SK-N-SH treated with all-trans-retinoic acid at 6 μM for 48 hours (cell line): ENCODE measurements at regions not wholly inside any gene's neighbourhood (a gene's known extent, or its start where the extent isn't known, plus 50 kb on each side); places are given as distances from the start of the nearest gene placed in this dataset.

Experiments
- ATAC-seq: fragments of 200-7000 bp; cut with Tn5 transposase; 3 replicates; pipeline ENCODE4 v1.9.1; 2020; ENCODE audit warnings: mild to moderate bottlenecking, moderate library complexity
- ARNTL ChIP-seq: fragments of 450-650 bp; formaldehyde crosslinking; IDR thresholded peaks from 2 replicates; pipeline ENCODE4 v1.5.0; 2020; ENCODE audit warnings: low read depth, mild to moderate bottlenecking, moderate library complexity, borderline replicate concordance
- BACH2 ChIP-seq: fragments of 250-450 bp; sonication (Bioruptor Pico); IDR thresholded peaks from 2 replicates; pipeline ENCODE4 v1.9.0; 2021; ENCODE audit warnings: mild to moderate bottlenecking, borderline replicate concordance
- CSDC2 ChIP-seq: fragments of 250-450 bp; sonication (Bioruptor Pico); IDR thresholded peaks from 2 replicates; pipeline ENCODE4 v1.5.0; 2020; ENCODE audit warnings: mild to moderate bottlenecking, moderate library complexity
- CSRNP3 ChIP-seq: fragments of 250-450 bp; sonication (Bioruptor Pico); IDR thresholded peaks from 2 replicates; pipeline ENCODE4 v1.5.1; 2021; ENCODE audit warnings: mild to moderate bottlenecking, moderate library complexity
- ESRRG ChIP-seq: fragments of 250-450 bp; sonication (Bioruptor Pico); IDR thresholded peaks from 2 replicates; pipeline ENCODE4 v1.6.1; 2021; ENCODE audit warnings: mild to moderate bottlenecking
- GLIS3 ChIP-seq: fragments of 250-450 bp; sonication (Bioruptor Pico); IDR thresholded peaks from 2 replicates; pipeline ENCODE4 v1.5.0; 2020; ENCODE audit warnings: mild to moderate bottlenecking, moderate library complexity
- ISL1 ChIP-seq: fragments of 250-450 bp; sonication (Bioruptor Pico); IDR thresholded peaks from 2 replicates; pipeline ENCODE4 v2.1.2; 2022; ENCODE audit warnings: mild to moderate bottlenecking, moderate library complexity
- OSR1 ChIP-seq: fragments of 250-450 bp; sonication (Bioruptor Pico); IDR thresholded peaks from 2 replicates; pipeline ENCODE4 v1.8.0; 2022; ENCODE audit warnings: moderate library complexity, mild to moderate bottlenecking, inconsistent platforms
- PATZ1 ChIP-seq: fragments of 250-450 bp; sonication (Bioruptor Pico); IDR thresholded peaks from 2 replicates; pipeline ENCODE4 v1.8.0; 2020; ENCODE audit warnings: mild to moderate bottlenecking, moderate library complexity, borderline replicate concordance
- PPARA ChIP-seq: fragments of 250-450 bp; sonication (Bioruptor Pico); IDR thresholded peaks from 2 replicates; pipeline ENCODE4 v1.5.0; 2020; ENCODE audit warnings: mild to moderate bottlenecking, borderline replicate concordance
- RARB ChIP-seq: fragments of 250-450 bp; sonication (Bioruptor Pico); IDR thresholded peaks from 2 replicates; pipeline ENCODE4 v1.8.0; 2021; ENCODE audit warnings: mild to moderate bottlenecking, moderate library complexity
- SNAI2 ChIP-seq: fragments of 250-450 bp; sonication (Bioruptor Pico); IDR thresholded peaks from 2 replicates; pipeline ENCODE4 v1.5.0; 2020; ENCODE audit warnings: mild to moderate bottlenecking, moderate library complexity
- TCF4 ChIP-seq: fragments of 250-450 bp; sonication (Bioruptor Pico); IDR thresholded peaks from 2 replicates; pipeline ENCODE4 v1.8.0; 2021; ENCODE audit warnings: mild to moderate bottlenecking, moderate library complexity, borderline replicate concordance
- TOX ChIP-seq: fragments of 250-450 bp; sonication (Bioruptor Pico); IDR thresholded peaks from 2 replicates; pipeline ENCODE4 v1.8.0; 2021; ENCODE audit warnings: mild to moderate bottlenecking, moderate library complexity, borderline replicate concordance
- TSHZ2 ChIP-seq: fragments of 250-450 bp; sonication (Bioruptor Pico); IDR thresholded peaks from 2 replicates; pipeline ENCODE4 v1.5.0; 2020; ENCODE audit warnings: mild to moderate bottlenecking, moderate library complexity
- ZC3H10 ChIP-seq: fragments of 250-450 bp; sonication (Bioruptor Pico); IDR thresholded peaks from 2 replicates; pipeline ENCODE4 v1.5.1; 2021; ENCODE audit warnings: mild to moderate bottlenecking, moderate library complexity
- ZFP3 ChIP-seq: fragments of 250-450 bp; sonication (Bioruptor Pico); IDR thresholded peaks from 2 replicates; pipeline ENCODE4 v1.5.0; 2020; ENCODE audit warnings: mild to moderate bottlenecking, moderate library complexity
- ZFP30 ChIP-seq: fragments of 450-650 bp; formaldehyde crosslinking; IDR thresholded peaks from 2 replicates; pipeline ENCODE4 v1.5.0; 2022; ENCODE audit warnings: mild to moderate bottlenecking, moderate library complexity
- ZNF8 ChIP-seq: fragments of 450-650 bp; formaldehyde crosslinking; IDR thresholded peaks from 2 replicates; pipeline ENCODE4 v1.5.0; 2020; ENCODE audit warnings: mild to moderate bottlenecking, moderate library complexity
- TF ChIP-seq, protein P1 (sequence below): fragments of 250-450 bp; sonication (Bioruptor Pico); IDR thresholded peaks from 2 replicates; pipeline ENCODE4 v1.8.0; 2021; ENCODE audit warnings: low read depth, mild to moderate bottlenecking, moderate library complexity, borderline replicate concordance
- TF ChIP-seq, protein P2 (sequence below): fragments of 250-450 bp; sonication (Bioruptor Pico); IDR thresholded peaks from 2 replicates; pipeline ENCODE4 v1.5.1; 2020; ENCODE audit warnings: low read depth, mild to moderate bottlenecking, moderate library complexity

GRCh38 chr7:148472406-148472805 lies 118.2 kb upstream of the C7orf33 start:
- ATAC-seq = no peak
- TF ChIP-seq ISL1 (CRISPR knock-in tag) (no peak), RARB (CRISPR knock-in tag) (no peak), ZC3H10 (no peak), PATZ1 (CRISPR knock-in tag) (no peak), OSR1 (no peak), BACH2 (CRISPR knock-in tag) (no peak), CSRNP3 (CRISPR knock-in tag) (no peak), TOX (CRISPR knock-in tag) (no peak), SNAI2 (CRISPR knock-in tag) (no peak), ZFP30 (CRISPR knock-in tag) (no peak), ZNF8 (CRISPR knock-in tag) (no peak), PPARA (no peak), TCF4 (CRISPR knock-in tag) (no peak), ESRRG (CRISPR knock-in tag) (no peak), ZFP3 (CRISPR knock-in tag) (no peak), GLIS3 (CRISPR knock-in tag) (no peak), CSDC2 (CRISPR knock-in tag) (no peak), TSHZ2 (CRISPR knock-in tag) (no peak)
- TF ChIP-seq, protein P1, sequence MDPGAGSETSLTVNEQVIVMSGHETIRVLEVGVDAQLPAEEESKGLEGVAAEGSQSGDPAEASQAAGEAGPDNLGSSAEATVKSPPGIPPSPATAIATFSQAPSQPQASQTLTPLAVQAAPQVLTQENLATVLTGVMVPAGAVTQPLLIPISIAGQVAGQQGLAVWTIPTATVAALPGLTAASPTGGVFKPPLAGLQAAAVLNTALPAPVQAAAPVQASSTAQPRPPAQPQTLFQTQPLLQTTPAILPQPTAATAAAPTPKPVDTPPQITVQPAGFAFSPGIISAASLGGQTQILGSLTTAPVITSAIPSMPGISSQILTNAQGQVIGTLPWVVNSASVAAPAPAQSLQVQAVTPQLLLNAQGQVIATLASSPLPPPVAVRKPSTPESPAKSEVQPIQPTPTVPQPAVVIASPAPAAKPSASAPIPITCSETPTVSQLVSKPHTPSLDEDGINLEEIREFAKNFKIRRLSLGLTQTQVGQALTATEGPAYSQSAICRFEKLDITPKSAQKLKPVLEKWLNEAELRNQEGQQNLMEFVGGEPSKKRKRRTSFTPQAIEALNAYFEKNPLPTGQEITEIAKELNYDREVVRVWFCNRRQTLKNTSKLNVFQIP = no peak
- TF ChIP-seq, protein P2, sequence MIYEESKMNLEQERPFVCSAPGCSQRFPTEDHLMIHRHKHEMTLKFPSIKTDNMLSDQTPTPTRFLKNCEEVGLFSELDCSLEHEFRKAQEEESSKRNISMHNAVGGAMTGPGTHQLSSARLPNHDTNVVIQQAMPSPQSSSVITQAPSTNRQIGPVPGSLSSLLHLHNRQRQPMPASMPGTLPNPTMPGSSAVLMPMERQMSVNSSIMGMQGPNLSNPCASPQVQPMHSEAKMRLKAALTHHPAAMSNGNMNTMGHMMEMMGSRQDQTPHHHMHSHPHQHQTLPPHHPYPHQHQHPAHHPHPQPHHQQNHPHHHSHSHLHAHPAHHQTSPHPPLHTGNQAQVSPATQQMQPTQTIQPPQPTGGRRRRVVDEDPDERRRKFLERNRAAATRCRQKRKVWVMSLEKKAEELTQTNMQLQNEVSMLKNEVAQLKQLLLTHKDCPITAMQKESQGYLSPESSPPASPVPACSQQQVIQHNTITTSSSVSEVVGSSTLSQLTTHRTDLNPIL = no peak

DNA sequence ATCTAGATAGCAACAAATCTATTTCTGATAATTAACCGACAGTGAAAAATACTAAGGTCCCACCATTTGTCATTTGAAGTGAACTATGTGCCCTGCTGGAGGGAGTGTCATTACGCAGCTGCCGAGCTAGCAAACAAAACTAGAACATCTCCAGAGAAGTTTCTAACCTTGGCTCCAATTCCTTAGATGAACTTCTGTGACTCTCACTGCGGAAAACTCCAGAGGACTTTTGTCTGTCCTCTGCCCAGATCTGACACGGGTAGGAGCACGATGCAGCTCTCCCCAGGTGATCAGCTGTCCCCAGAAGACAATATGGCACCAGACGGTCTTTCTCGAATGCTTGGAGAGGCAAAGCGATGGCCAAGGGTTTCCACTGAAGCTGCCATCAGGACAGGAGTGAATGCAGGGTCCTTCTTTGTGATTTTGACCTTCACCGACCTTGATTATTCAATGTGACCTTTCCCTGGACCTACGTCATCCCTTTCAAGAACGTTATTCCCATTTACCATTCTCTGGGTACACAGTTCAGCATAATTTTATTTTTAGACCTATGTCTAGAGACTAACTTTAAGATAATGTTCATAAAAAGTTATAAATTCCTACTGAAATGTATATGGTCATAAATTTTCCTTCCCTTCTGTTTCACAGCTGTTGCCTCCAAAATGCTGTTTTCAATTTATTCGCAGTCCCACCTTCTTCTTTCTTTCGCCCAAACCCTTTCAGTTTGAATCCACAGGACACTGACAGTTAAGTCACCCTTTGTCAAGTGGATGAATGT lies 116.7 kb upstream of the C7orf33 start:
- no peak for ATAC-seq
- TF ChIP-seq ZC3H10 (no peak), ESRRG (CRISPR knock-in tag) (no peak), TSHZ2 (CRISPR knock-in tag) (no peak), CSDC2 (CRISPR knock-in tag) (no peak), BACH2 (CRISPR knock-in tag) (no peak), TCF4 (CRISPR knock-in tag) (no peak), CSRNP3 (CRISPR knock-in tag) (no peak), ZFP3 (CRISPR knock-in tag) (no peak), ARNTL (CRISPR knock-in tag) (no peak), GLIS3 (CRISPR knock-in tag) (no peak), OSR1 (no peak), RARB (CRISPR knock-in tag) (no peak), ZNF8 (CRISPR knock-in tag) (no peak)
- TF ChIP-seq, protein P2 = no peak
- TF ChIP-seq, protein P1 = no peak
